ENCODE measurements at regions not wholly inside any gene's neighbourhood (a gene's known extent, or its start where the extent isn't known, plus 50 kb on each side); places are given as distances from the start of the nearest gene placed in this dataset.

DNA sequence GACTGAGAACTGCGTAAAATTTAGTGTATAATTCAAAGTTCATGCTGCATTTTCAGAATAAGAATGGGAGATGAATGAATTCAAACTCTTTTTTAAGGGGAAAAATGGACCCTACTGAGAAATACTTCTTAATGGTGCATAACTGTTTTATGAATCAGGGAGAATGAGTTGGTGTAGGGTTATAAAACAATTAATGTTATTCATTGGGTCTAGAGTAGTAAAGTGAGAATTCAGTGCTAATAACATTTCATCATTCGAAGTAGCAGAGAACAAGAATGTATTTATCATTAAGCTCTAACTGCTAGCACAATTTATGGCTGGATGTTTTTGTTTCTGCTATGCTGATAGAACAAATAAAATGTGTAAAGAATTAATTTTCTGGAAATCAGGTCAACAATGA lies 310.2 kb downstream of the SLITRK5 start:
- intact Hi-C loops (cut with DNase I) = no loop called here
- no peaks in the 10 kb centered on the region for H3K27me3 ChIP-seq
- no peaks in the 10 kb centered on the region for H3K9me3 ChIP-seq
- DNase-seq (ENCODE audit: low spot score in 2 of 2) = no peak
- H3K36me3 ChIP-seq = no peaks in the 10 kb centered on the region
- H3K4me1 ChIP-seq = no peaks in the 10 kb centered on the region
- no peak overlapping the region for H3K27ac ChIP-seq
- TF ChIP-seq, protein P1, sequence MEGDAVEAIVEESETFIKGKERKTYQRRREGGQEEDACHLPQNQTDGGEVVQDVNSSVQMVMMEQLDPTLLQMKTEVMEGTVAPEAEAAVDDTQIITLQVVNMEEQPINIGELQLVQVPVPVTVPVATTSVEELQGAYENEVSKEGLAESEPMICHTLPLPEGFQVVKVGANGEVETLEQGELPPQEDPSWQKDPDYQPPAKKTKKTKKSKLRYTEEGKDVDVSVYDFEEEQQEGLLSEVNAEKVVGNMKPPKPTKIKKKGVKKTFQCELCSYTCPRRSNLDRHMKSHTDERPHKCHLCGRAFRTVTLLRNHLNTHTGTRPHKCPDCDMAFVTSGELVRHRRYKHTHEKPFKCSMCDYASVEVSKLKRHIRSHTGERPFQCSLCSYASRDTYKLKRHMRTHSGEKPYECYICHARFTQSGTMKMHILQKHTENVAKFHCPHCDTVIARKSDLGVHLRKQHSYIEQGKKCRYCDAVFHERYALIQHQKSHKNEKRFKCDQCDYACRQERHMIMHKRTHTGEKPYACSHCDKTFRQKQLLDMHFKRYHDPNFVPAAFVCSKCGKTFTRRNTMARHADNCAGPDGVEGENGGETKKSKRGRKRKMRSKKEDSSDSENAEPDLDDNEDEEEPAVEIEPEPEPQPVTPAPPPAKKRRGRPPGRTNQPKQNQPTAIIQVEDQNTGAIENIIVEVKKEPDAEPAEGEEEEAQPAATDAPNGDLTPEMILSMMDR (IDR thresholded peaks at IDR 0.05) = no peak
- no peak overlapping the region for H3K4me3 ChIP-seq

DNA sequence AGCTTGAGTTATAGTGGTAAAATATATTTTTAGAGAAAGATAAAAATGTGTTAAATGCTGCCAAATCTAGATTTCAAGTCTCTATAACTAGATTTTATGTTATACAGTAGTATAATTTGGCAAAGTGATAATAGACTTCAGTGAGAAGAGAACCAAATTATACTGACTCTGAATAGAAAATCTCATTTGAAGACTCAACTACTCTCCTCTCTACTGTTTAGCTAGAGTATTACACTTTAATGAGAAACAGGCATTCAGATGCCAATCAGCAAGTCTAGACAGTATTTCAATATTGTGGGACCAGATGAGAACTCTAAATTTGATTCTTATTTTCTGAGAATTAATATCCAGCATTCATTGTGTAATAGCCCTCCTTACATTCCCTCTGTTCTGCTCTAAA lies 311.2 kb downstream of the SLITRK5 start:
- H3K4me3 ChIP-seq = no peak overlapping the region
- no peaks in the 10 kb centered on the region for H3K27me3 ChIP-seq
- H3K27ac ChIP-seq = no peak overlapping the region
- intact Hi-C loops (cut with DNase I) = no loop called here
- H3K9me3 ChIP-seq = no peaks in the 10 kb centered on the region
- H3K36me3 ChIP-seq = no peaks in the 10 kb centered on the region
- no peak for DNase-seq (ENCODE audit: low spot score in 2 of 2)
- TF ChIP-seq, protein P1 (IDR thresholded peaks at IDR 0.05) = no peak
- H3K4me1 ChIP-seq = no peaks in the 10 kb centered on the region

DNA sequence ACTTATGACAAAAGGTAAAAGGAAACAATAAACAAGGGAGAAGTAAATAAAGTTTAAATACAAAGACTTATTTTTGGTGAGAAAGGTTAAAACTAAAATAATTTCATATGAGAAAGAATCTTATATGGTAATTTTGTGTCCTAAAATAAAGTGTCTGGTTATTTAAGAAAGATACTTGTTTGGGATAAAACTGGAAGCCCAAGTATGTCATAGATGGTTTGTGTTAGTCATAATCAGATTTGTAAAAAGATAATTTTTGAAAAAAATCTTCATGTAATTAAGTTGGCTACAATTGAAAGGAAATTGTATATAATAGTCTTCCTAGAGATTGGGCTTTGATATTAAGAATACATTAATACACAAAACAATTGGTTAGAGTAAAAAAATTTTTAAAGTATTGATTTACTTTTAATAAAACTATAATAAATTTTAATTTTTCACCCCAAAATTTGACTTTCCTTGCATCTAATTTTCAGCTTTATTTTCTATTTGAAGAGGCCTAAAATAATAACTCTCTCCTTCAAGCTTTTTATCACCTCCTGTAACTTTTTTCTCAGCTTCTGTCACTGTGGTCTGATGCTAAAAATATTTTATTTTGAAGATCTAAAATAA lies 315.6 kb downstream of the SLITRK5 start:
- intact Hi-C loops (cut with DNase I) = no loop called here
- H3K27ac ChIP-seq = no peak overlapping the region
- no peaks in the 10 kb centered on the region for H3K9me3 ChIP-seq
- H3K27me3 ChIP-seq = no peaks in the 10 kb centered on the region
- DNase-seq (ENCODE audit: low spot score in 2 of 2) = no peak
- TF ChIP-seq, protein P1 (IDR thresholded peaks at IDR 0.05) = no peak
- no peaks in the 10 kb centered on the region for H3K4me1 ChIP-seq
- H3K36me3 ChIP-seq = no peaks in the 10 kb centered on the region
- H3K4me3 ChIP-seq = no peak overlapping the region

DNA sequence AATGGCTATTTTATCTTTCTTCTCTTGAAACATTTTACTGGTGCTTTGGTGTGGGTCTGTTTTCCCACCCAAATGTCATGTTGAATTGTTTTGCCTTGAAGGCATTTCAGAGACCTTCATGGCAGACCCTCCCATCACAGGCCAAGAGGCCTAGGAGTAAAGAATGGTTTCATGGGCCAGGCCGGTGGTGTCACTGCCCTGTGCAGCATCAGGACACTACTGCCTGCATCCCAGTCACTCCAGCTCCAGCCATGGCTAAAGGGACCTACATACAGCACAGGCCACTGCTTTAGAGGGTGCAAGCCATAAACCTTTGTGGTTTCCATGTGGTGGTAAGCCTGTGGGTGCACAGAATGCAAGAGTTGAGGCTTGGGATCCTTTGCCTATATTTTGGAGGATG lies 326.9 kb downstream of the SLITRK5 start:
- DNase-seq (ENCODE audit: low spot score in 2 of 2) = no peak
- Histone ChIP-seq H3K27me3 (no peaks in the 10 kb centered on the region), H3K4me1 (no peaks in the 10 kb centered on the region), H3K9me3 (no peaks in the 10 kb centered on the region), H3K27ac (no peak overlapping the region), H3K4me3 (no peak overlapping the region), H3K36me3 (no peaks in the 10 kb centered on the region)
- TF ChIP-seq, protein P1 (IDR thresholded peaks at IDR 0.05) = no peak
- intact Hi-C loops (cut with DNase I) = no loop called here

DNA sequence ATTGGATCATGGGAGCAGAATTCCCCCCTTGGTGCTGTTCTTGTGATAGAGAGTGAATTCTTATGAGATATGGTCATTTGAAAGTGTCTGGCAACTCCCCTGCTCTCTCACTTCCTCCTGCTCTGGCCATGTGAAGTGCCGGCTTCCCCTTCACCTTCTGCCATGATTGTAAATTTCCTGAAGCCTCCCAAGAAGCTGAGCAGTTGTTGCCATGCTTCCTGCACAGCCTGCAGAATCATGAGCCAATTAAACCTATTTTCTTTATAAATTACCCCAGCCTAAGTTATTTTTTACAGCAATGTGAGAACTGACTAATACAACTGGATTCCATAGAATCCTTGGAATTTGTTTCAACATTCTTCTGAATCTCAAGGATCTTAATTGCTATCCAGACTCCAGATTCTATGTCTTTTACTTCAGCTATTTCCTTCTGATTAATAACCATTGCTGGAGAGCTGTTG lies 328.1 kb downstream of the SLITRK5 start:
- no peak for DNase-seq (ENCODE audit: low spot score in 2 of 2)
- H3K36me3 ChIP-seq = no peaks in the 10 kb centered on the region
- no peaks in the 10 kb centered on the region for H3K4me1 ChIP-seq
- no peaks in the 10 kb centered on the region for H3K9me3 ChIP-seq
- no peaks in the 10 kb centered on the region for H3K27me3 ChIP-seq
- no peak overlapping the region for H3K4me3 ChIP-seq
- no peak overlapping the region for H3K27ac ChIP-seq
- TF ChIP-seq, protein P1 (IDR thresholded peaks at IDR 0.05) = no peak
- intact Hi-C loops (cut with DNase I) = no loop called here

DNA sequence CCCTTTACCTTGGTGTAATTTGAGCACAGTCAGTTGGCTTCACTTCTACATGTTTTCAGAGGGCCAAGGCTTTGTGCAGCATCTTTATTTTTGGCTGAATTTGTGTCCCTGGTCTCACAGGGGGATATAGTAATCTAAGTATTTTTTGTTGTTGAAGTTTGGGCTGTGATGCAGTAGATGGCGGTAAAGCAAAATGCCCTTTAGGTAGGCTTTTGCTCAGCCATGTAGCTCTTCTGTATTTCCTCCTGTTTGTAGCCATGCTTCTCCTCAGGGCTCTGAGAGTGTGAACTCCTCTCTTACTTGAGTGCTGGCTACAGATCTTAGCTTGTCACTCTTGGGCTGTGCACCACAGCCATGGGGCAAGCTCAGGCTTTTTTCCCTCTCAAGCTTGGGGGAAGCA lies 328.6 kb downstream of the SLITRK5 start:
- Histone ChIP-seq H3K9me3 (no peaks in the 10 kb centered on the region), H3K4me1 (no peaks in the 10 kb centered on the region), H3K27ac (no peak overlapping the region), H3K4me3 (no peak overlapping the region), H3K27me3 (no peaks in the 10 kb centered on the region), H3K36me3 (no peaks in the 10 kb centered on the region)
- no peak for DNase-seq (ENCODE audit: low spot score in 2 of 2)
- TF ChIP-seq, protein P1 (IDR thresholded peaks at IDR 0.05) = no peak
- intact Hi-C loops (cut with DNase I) = no loop called here
